22Rv1 (cell line): ENCODE measurements at regions not wholly inside any gene's neighbourhood (a gene's known extent, or its start where the extent isn't known, plus 50 kb on each side); places are given as distances from the start of the nearest gene placed in this dataset.

Source experiments
- H3K27ac ChIP-seq: fragments of 450-650 bp; 2 replicates; pipeline ENCODE4 v1.5.1; 2017
- ZFX ChIP-seq: fragments of 450-650 bp; IDR thresholded peaks from 2 replicates; pipeline ENCODE4 v1.6.1; 2017; ENCODE audit warnings: antibody characterized with exemption, borderline replicate concordance
- TF ChIP-seq, protein P1 (sequence below): fragments of 450-650 bp; IDR thresholded peaks from 2 replicates; pipeline ENCODE4 v1.5.1; 2017; ENCODE audit warnings: mild to moderate bottlenecking

DNA sequence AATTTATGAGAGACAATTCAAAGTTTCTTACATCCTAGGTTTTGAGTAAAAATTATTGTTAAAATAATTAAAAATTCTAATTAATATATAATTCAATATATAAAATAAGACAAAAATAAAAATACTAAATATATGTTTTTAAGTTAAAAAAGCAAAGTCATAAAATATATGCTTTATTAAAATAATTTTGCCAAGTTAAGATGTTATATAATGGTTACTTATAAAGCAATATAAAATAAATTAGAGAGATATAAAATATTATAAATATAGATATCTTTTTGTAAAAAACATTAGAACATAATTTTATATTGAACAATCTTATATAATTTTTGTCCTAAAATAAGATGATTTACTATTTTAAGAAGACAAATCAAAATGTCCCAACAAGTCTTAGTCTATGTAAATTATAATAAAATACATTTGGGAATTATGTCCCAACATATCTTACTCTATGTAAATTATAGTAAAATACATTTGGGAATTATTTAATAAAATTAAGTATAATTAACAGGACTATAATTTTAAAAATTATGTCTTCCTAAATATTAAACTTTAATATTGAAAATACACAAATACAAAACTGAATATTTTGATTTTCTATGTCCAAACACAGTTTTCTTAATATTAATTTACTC is 67.7 kb upstream of the TOP3B start:
- H3K27ac ChIP-seq, result no peak overlapping the region
- TF ChIP-seq, protein P1, sequence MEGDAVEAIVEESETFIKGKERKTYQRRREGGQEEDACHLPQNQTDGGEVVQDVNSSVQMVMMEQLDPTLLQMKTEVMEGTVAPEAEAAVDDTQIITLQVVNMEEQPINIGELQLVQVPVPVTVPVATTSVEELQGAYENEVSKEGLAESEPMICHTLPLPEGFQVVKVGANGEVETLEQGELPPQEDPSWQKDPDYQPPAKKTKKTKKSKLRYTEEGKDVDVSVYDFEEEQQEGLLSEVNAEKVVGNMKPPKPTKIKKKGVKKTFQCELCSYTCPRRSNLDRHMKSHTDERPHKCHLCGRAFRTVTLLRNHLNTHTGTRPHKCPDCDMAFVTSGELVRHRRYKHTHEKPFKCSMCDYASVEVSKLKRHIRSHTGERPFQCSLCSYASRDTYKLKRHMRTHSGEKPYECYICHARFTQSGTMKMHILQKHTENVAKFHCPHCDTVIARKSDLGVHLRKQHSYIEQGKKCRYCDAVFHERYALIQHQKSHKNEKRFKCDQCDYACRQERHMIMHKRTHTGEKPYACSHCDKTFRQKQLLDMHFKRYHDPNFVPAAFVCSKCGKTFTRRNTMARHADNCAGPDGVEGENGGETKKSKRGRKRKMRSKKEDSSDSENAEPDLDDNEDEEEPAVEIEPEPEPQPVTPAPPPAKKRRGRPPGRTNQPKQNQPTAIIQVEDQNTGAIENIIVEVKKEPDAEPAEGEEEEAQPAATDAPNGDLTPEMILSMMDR, result no peak
- no peak for TF ChIP-seq ZFX

GRCh38 chr22:22049684-22050083 is 67.1 kb upstream of the TOP3B start:
- no peak overlapping the region for H3K27ac ChIP-seq

DNA sequence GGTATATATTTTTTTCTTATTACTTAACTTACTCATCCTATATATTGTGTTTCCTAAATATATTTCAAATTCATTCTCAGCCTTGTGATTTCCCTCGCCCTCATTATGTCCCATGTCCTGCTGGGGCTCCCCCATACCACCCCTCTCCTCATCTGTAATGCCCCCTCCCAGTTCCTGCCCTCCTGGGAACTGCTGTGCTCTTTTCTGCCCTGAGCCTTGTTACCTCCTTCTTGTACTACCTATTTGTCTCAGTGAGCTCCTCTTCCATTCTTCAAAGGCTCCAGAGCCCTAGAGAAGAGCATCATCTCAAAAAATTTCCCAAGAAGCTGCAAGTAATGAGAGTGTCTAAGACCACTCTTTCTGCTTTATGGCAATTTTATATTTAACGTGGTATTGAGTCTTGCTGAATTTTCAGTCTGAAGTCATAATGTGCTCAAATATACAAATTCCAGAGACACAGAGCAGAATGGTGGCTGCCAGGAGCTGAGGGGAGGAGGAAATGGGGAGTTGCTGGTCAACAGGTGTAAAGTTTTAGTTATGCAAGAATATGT is 66.5 kb upstream of the TOP3B start:
- H3K27ac ChIP-seq, result no peak overlapping the region
- TF ChIP-seq ZFX, result no peak
- TF ChIP-seq, protein P1, result no peak

More at GRCh38 chr22:22049684-22050083, 67.1 kb upstream of the TOP3B start:
- TF ChIP-seq, protein P1, result no peak
- TF ChIP-seq ZFX, result no peak

GRCh38 chr22:22048318-22048942 is 65.8 kb upstream of the TOP3B start:
- TF ChIP-seq, protein P1, result no peak
- no peak for TF ChIP-seq ZFX
- no peak overlapping the region for H3K27ac ChIP-seq

- no peak overlapping the region for H3K27ac ChIP-seq
- TF ChIP-seq ZFX, result no peak
- TF ChIP-seq, protein P1, result no peak
These were observed 65.2 kb upstream of the TOP3B start for GRCh38 chr22:22047776-22048175.

DNA sequence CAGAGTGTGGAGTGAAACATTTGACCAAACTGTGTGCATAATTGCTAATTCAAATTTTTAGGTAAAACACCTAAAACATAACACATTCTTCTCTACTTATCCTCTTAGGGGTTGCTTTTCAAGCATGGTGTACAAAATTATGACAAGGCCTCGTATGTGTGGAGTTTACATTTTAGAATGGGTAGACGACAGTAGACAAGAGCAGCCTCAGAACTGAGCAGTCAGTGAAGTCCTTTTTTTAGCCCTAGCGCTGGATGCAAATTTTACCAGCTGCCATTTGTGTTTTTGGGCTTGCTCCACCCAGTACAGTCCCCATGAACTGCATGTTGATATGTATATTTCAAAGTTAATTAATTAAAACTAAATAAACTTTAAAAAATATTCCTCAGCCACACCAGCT is 64.7 kb upstream of the TOP3B start:
- TF ChIP-seq, protein P1, result no peak
- no peak for TF ChIP-seq ZFX
- H3K27ac ChIP-seq, result no peak overlapping the region

- H3K27ac ChIP-seq, result no peak overlapping the region
- TF ChIP-seq ZFX, result no peak
- TF ChIP-seq, protein P1, result no peak
These were observed 63.8 kb upstream of the TOP3B start for GRCh38 chr22:22046370-22046769.
